Left forelimb (tissue), 1 donor: ENCODE measurements at regions not wholly inside any gene's neighbourhood (a gene's known extent, or its start where the extent isn't known, plus 50 kb on each side); places are given as distances from the start of the nearest gene placed in this dataset.
"Not testable (repeated sequence)": the region's sequence is repeated elsewhere in the genome, so short reads cannot be mapped to it uniquely, and the experiment has no call there.

Experiments used
- DNase-seq: peaks from one replicate; pipeline ENCODE4 v3.0.0-alpha.2; 2018; ENCODE audit warnings: low spot score

- no peak for DNase-seq
Measured at GRCh38 chr7:48992816-48993215, 68.5 kb downstream of the CDC14C start.

- DNase-seq = no peak
Measured at GRCh38 chr7:49001610-49002033, 77.3 kb downstream of the CDC14C start.

- no peak for DNase-seq
Measured at GRCh38 chr7:49010717-49011116, 86.4 kb downstream of the CDC14C start.

GRCh38 chr7:49014870-49015269, 90.5 kb downstream of the CDC14C start:
- DNase-seq = no peak

GRCh38 chr7:49020145-49020544, 95.8 kb downstream of the CDC14C start:
- DNase-seq = no peak

GRCh38 chr7:49022448-49022847, 98.1 kb downstream of the CDC14C start:
- no peak for DNase-seq

GRCh38 chr7:49023345-49024328, 99.3 kb downstream of the CDC14C start:
- DNase-seq = no peak

GRCh38 chr7:49030221-49030620, 105.9 kb downstream of the CDC14C start:
- no peak for DNase-seq

- DNase-seq = not testable (repeated sequence)
Measured at GRCh38 chr7:49033140-49033539, 108.8 kb downstream of the CDC14C start.

GRCh38 chr7:49037346-49038210, 113.2 kb downstream of the CDC14C start:
- no peak for DNase-seq

GRCh38 chr7:49038821-49039358, 114.5 kb downstream of the CDC14C start:
- DNase-seq = no peak

- no peak for DNase-seq
Measured at GRCh38 chr7:49060743-49061142, 136.4 kb downstream of the CDC14C start.

- DNase-seq = no peak
Measured at GRCh38 chr7:49074538-49074937, 150.2 kb downstream of the CDC14C start.

GRCh38 chr7:49080896-49081475, 156.6 kb downstream of the CDC14C start:
- DNase-seq = no peak

GRCh38 chr7:49088017-49088416, 163.7 kb downstream of the CDC14C start:
- DNase-seq = no peak

GRCh38 chr7:49089717-49090116, 165.4 kb downstream of the CDC14C start:
- DNase-seq = no peak

GRCh38 chr7:49091089-49091488, 166.7 kb downstream of the CDC14C start:
- DNase-seq = no peak

- no peak for DNase-seq
Measured at GRCh38 chr7:49091519-49091918, 167.2 kb downstream of the CDC14C start.

GRCh38 chr7:49093218-49093617, 168.9 kb downstream of the CDC14C start:
- DNase-seq = no peak

GRCh38 chr7:49094866-49095265, 170.5 kb downstream of the CDC14C start:
- no peak for DNase-seq

- no peak for DNase-seq
Measured at GRCh38 chr7:49099587-49100326, 175.4 kb downstream of the CDC14C start.
